ENCODE measurements at regions not wholly inside any gene's neighbourhood (a gene's known extent, or its start where the extent isn't known, plus 50 kb on each side); places are given as distances from the start of the nearest gene placed in this dataset.

DNA sequence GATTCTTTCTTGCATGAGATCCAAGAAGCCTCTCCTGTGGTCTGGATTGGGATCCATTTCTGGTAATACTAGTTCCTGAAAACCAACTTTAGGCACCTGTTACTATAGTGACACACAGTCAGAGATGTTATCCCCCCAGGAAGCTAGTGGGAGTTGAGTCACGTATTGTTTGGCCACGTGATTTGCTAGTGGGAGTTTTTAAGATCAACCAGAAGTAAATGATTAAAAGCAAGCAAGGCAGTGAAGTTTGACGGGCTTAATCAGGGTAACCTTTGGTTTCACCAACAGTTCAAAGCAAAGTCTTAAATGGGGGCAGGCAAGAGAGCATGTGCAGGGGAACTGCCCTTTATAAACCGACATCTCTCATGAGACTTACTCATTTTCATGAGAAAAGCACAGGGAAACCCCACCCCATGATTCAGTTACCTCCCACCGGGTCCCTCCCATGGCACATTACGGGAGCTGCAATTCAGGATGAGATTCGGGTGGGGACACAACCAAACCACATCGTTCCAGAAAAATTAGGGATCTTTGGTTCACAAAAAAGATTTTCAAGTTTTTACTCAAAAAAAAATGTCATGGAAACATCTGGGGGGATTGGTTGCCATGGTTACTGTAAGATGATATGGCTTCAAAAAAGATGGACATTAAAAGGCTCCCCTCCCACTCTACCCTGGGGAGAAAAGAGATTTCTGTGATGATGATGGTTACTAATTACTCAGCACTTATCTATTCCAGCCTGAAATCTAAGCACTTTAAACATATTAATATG, 483.1 kb upstream of the ERCC4 start (continued):
- TF ChIP-seq TBP (CRISPR knock-in tag; IDR thresholded peaks at IDR 0.05) (no peak), FOSL2 (CRISPR knock-in tag; IDR thresholded peaks at IDR 0.05) (peak; percentile 79), ARID3A (IDR thresholded peaks at IDR 0.05; ENCODE audit: low read depth, low read length) (peak; percentile 74), ZNF644 (CRISPR knock-in tag; IDR thresholded peaks at IDR 0.05; ENCODE audit: low read depth) (0 out of 2 replicates have a peak, but pooled peaks have one; percentile 50), ZNF224 (CRISPR knock-in tag; IDR thresholded peaks at IDR 0.05) (0 out of 2 replicates have a peak, but pooled peaks have one; percentile 30), MTA3 (CRISPR knock-in tag; IDR thresholded peaks at IDR 0.05) (no peak), ZNF7 (CRISPR knock-in tag; IDR thresholded peaks at IDR 0.05) (no peak), ZNF510 (CRISPR knock-in tag; IDR thresholded peaks at IDR 0.05; ENCODE audit: low read depth) (no peak), ZNF335 (CRISPR knock-in tag; IDR thresholded peaks at IDR 0.05) (no peak), BRF2 (CRISPR knock-in tag; IDR thresholded peaks at IDR 0.05) (no peak), E2F5 (CRISPR knock-in tag; conservative IDR thresholded peaks at IDR 0.05) (no peak), TAF15 (IDR thresholded peaks at IDR 0.05; ENCODE audit: low read depth, low read length, poor library complexity, severe bottlenecking) (no peak), SRF (IDR thresholded peaks at IDR 0.05; ENCODE audit: low read depth, low read length) (no peak), RARA (CRISPR knock-in tag; IDR thresholded peaks at IDR 0.05) (peak; percentile 50; the same call in 1 of the 2 replicates), STAT5B (CRISPR knock-in tag; IDR thresholded peaks at IDR 0.05) (no peak), KDM3A (CRISPR knock-in tag; IDR thresholded peaks at IDR 0.05; ENCODE audit: low read depth) (no peak)
- TF ChIP-seq, protein P1, sequence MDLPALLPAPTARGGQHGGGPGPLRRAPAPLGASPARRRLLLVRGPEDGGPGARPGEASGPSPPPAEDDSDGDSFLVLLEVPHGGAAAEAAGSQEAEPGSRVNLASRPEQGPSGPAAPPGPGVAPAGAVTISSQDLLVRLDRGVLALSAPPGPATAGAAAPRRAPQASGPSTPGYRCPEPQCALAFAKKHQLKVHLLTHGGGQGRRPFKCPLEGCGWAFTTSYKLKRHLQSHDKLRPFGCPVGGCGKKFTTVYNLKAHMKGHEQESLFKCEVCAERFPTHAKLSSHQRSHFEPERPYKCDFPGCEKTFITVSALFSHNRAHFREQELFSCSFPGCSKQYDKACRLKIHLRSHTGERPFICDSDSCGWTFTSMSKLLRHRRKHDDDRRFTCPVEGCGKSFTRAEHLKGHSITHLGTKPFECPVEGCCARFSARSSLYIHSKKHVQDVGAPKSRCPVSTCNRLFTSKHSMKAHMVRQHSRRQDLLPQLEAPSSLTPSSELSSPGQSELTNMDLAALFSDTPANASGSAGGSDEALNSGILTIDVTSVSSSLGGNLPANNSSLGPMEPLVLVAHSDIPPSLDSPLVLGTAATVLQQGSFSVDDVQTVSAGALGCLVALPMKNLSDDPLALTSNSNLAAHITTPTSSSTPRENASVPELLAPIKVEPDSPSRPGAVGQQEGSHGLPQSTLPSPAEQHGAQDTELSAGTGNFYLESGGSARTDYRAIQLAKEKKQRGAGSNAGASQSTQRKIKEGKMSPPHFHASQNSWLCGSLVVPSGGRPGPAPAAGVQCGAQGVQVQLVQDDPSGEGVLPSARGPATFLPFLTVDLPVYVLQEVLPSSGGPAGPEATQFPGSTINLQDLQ (CRISPR knock-in tag; IDR thresholded peaks at IDR 0.05): no peak
- TF ChIP-seq, protein P2, sequence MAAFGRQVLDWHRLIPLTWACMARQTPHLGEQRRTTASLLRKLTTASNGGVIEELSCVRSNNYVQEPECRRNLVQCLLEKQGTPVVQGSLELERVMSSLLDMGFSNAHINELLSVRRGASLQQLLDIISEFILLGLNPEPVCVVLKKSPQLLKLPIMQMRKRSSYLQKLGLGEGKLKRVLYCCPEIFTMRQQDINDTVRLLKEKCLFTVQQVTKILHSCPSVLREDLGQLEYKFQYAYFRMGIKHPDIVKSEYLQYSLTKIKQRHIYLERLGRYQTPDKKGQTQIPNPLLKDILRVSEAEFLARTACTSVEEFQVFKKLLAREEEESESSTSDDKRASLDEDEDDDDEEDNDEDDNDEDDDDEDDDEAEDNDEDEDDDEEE (CRISPR knock-in tag; IDR thresholded peaks at IDR 0.05): no peak
- TF ChIP-seq, protein P3, sequence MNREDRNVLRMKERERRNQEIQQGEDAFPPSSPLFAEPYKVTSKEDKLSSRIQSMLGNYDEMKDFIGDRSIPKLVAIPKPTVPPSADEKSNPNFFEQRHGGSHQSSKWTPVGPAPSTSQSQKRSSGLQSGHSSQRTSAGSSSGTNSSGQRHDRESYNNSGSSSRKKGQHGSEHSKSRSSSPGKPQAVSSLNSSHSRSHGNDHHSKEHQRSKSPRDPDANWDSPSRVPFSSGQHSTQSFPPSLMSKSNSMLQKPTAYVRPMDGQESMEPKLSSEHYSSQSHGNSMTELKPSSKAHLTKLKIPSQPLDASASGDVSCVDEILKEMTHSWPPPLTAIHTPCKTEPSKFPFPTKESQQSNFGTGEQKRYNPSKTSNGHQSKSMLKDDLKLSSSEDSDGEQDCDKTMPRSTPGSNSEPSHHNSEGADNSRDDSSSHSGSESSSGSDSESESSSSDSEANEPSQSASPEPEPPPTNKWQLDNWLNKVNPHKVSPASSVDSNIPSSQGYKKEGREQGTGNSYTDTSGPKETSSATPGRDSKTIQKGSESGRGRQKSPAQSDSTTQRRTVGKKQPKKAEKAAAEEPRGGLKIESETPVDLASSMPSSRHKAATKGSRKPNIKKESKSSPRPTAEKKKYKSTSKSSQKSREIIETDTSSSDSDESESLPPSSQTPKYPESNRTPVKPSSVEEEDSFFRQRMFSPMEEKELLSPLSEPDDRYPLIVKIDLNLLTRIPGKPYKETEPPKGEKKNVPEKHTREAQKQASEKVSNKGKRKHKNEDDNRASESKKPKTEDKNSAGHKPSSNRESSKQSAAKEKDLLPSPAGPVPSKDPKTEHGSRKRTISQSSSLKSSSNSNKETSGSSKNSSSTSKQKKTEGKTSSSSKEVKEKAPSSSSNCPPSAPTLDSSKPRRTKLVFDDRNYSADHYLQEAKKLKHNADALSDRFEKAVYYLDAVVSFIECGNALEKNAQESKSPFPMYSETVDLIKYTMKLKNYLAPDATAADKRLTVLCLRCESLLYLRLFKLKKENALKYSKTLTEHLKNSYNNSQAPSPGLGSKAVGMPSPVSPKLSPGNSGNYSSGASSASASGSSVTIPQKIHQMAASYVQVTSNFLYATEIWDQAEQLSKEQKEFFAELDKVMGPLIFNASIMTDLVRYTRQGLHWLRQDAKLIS (CRISPR knock-in tag; IDR thresholded peaks at IDR 0.05): no peak
